ENCODE measurements at regions not wholly inside any gene's neighbourhood (a gene's known extent, or its start where the extent isn't known, plus 50 kb on each side); places are given as distances from the start of the nearest gene placed in this dataset.

- no peaks in the 10 kb centered on the region for H3K36me3 Mint-ChIP-seq (ENCODE audit: low read depth)
- 57 to 95% methylated on average over 1 to 4 of the region's 4 CpGs for WGBS, 2 experiments (ENCODE audit: insufficient coverage in 1 of 2, insufficient read length in 1 of 2)
Observed at GRCh38 chr15:87736891-87737389, 519.6 kb downstream of the NTRK3 start.

GRCh38 chr15:87736401-87736800 is 520.1 kb downstream of the NTRK3 start:
- peaks cover 17% of the 10 kb centered on the region for H3K27me3 Mint-ChIP-seq (ENCODE audit: insufficient read depth)

More at GRCh38 chr15:87736891-87737389, 519.6 kb downstream of the NTRK3 start:
- no peak for DNase-seq
- Histone ChIP-seq H3K27me3 (ENCODE audit: control insufficient read depth, insufficient read depth, low read length, poor library complexity, severe bottlenecking) (peaks cover 4% of the 10 kb centered on the region), H3K9me3 (ENCODE audit: control insufficient read depth, low read length) (no peaks in the 10 kb centered on the region), H3K36me3 (ENCODE audit: control insufficient read depth, insufficient read depth, low read length) (no peaks in the 10 kb centered on the region), H3K4me3 (ENCODE audit: low read length) (no peak overlapping the region), H3K4me1 (ENCODE audit: control insufficient read depth, insufficient read depth, low read length) (peaks cover 3% of the 10 kb centered on the region), H3K9ac (ENCODE audit: extremely low read depth, low read length, poor library complexity, severe bottlenecking) (no peak overlapping the region), H3K27ac (ENCODE audit: low read depth, low read length) (no peak overlapping the region)
- peaks cover 26% of the 10 kb centered on the region for H3K4me1 Mint-ChIP-seq
- no peak overlapping the region for H3K4me3 Mint-ChIP-seq
- H3K27ac Mint-ChIP-seq = no peak overlapping the region
- H3K27me3 Mint-ChIP-seq (ENCODE audit: insufficient read depth) = peaks cover 18% of the 10 kb centered on the region
- H3K9me3 Mint-ChIP-seq = no peaks in the 10 kb centered on the region
- TF ChIP-seq CTCF (conservative IDR thresholded peaks at IDR 0.05) = no peak

GRCh38 chr15:87735522-87735921 is 521.0 kb downstream of the NTRK3 start:
- peaks cover 35% of the 10 kb centered on the region for H3K4me1 Mint-ChIP-seq
- Histone ChIP-seq H3K36me3 (ENCODE audit: control insufficient read depth, insufficient read depth, low read length) (no peaks in the 10 kb centered on the region), H3K4me1 (ENCODE audit: control insufficient read depth, insufficient read depth, low read length) (peaks cover 4% of the 10 kb centered on the region), H3K9me3 (ENCODE audit: control insufficient read depth, low read length) (no peaks in the 10 kb centered on the region), H3K27me3 (ENCODE audit: control insufficient read depth, insufficient read depth, low read length, poor library complexity, severe bottlenecking) (peaks cover 4% of the 10 kb centered on the region), H3K9ac (ENCODE audit: extremely low read depth, low read length, poor library complexity, severe bottlenecking) (no peak overlapping the region), H3K27ac (ENCODE audit: low read depth, low read length) (no peak overlapping the region), H3K4me3 (ENCODE audit: low read length) (no peak overlapping the region)
- no peak overlapping the region for H3K4me3 Mint-ChIP-seq
- no peak for DNase-seq
- no peak for TF ChIP-seq CTCF (conservative IDR thresholded peaks at IDR 0.05)
- peaks cover 13% of the 10 kb centered on the region for H3K27me3 Mint-ChIP-seq (ENCODE audit: insufficient read depth)
- H3K36me3 Mint-ChIP-seq (ENCODE audit: low read depth) = no peaks in the 10 kb centered on the region
- H3K27ac Mint-ChIP-seq = no peak overlapping the region
- no peaks in the 10 kb centered on the region for H3K9me3 Mint-ChIP-seq
- WGBS, 2 experiments (ENCODE audit: insufficient coverage in 1 of 2, insufficient read length in 1 of 2) = 94% methylated on average over 4 to 8 of the region's 8 CpGs

More at GRCh38 chr15:87736401-87736800, 520.1 kb downstream of the NTRK3 start:
- no peak overlapping the region for H3K4me3 Mint-ChIP-seq
- H3K9me3 Mint-ChIP-seq = no peaks in the 10 kb centered on the region
- peaks cover 4% of the 10 kb centered on the region for H3K4me1 ChIP-seq (ENCODE audit: control insufficient read depth, insufficient read depth, low read length)
- WGBS, 2 experiments (ENCODE audit: insufficient coverage in 1 of 2, insufficient read length in 1 of 2) = 91 to 92% methylated on average over 2 of the region's 3 CpGs
- H3K27ac Mint-ChIP-seq = no peak overlapping the region
- peaks cover 4% of the 10 kb centered on the region for H3K27me3 ChIP-seq (ENCODE audit: control insufficient read depth, insufficient read depth, low read length, poor library complexity, severe bottlenecking)
- TF ChIP-seq CTCF (conservative IDR thresholded peaks at IDR 0.05) = no peak
- H3K4me1 Mint-ChIP-seq = peaks cover 32% of the 10 kb centered on the region
- no peaks in the 10 kb centered on the region for H3K36me3 Mint-ChIP-seq (ENCODE audit: low read depth)
- H3K36me3 ChIP-seq (ENCODE audit: control insufficient read depth, insufficient read depth, low read length) = no peaks in the 10 kb centered on the region
- H3K4me3 ChIP-seq (ENCODE audit: low read length) = no peak overlapping the region
- no peak for DNase-seq
- H3K9ac ChIP-seq (ENCODE audit: extremely low read depth, low read length, poor library complexity, severe bottlenecking) = no peak overlapping the region
- H3K27ac ChIP-seq (ENCODE audit: low read depth, low read length) = no peak overlapping the region
- H3K9me3 ChIP-seq (ENCODE audit: control insufficient read depth, low read length) = no peaks in the 10 kb centered on the region

Data from endodermal cell (in vitro differentiated cells).